DOHH2 (cell line): ENCODE measurements at regions not wholly inside any gene's neighbourhood (a gene's known extent, or its start where the extent isn't known, plus 50 kb on each side); places are given as distances from the start of the nearest gene placed in this dataset.

Experiments
- H3F3A ChIP-seq: fragments of 200-600 bp; sonication (generic), shearing (Covaris generic); 2 replicates; pipeline ENCODE4 v1.6.0; 2016; ENCODE audit warnings: antibody characterized with exemption, mild to moderate bottlenecking; ENCODE audit not compliant: control insufficient read depth, insufficient read depth
- H3K27ac ChIP-seq: fragments of 200-600 bp; sonication (generic); 2 replicates; pipeline ENCODE4 v1.5.1; 2014; ENCODE audit warnings: low read depth, mild to moderate bottlenecking, low read length, moderate library complexity
- H3K27me3 ChIP-seq: fragments of 200-600 bp; sonication (generic); 2 replicates; pipeline ENCODE4 v1.6.1; 2014; ENCODE audit warnings: mild to moderate bottlenecking, low read length, mixed read lengths; ENCODE audit not compliant: control insufficient read depth
- H3K36me3 ChIP-seq: fragments of 200-600 bp; sonication (generic); 2 replicates; pipeline ENCODE4 v1.6.1; 2014; ENCODE audit warnings: mild to moderate bottlenecking, low read length, moderate library complexity, mixed read lengths; ENCODE audit not compliant: control insufficient read depth
- H3K4me1 ChIP-seq: fragments of 200-600 bp; sonication (generic); 2 replicates; pipeline ENCODE4 v1.6.1; 2014; ENCODE audit warnings: mild to moderate bottlenecking, low read length, mixed read lengths; ENCODE audit not compliant: control insufficient read depth
- H3K4me2 ChIP-seq: fragments of 200-600 bp; sonication (generic); 2 replicates; pipeline ENCODE4 v1.6.0; 2014; ENCODE audit warnings: mild to moderate bottlenecking, low read length, moderate library complexity
- H3K4me3 ChIP-seq: fragments of 200-600 bp; sonication (generic); 2 replicates; pipeline ENCODE4 v1.5.1; 2014; ENCODE audit warnings: mild to moderate bottlenecking, low read length, mixed read lengths
- H3K79me2 ChIP-seq: fragments of 200-600 bp; sonication (generic); 2 replicates; pipeline ENCODE4 v1.6.1; 2014; ENCODE audit warnings: mild to moderate bottlenecking, low read length, mixed read lengths; ENCODE audit not compliant: control insufficient read depth
- H3K9me2 ChIP-seq: fragments of 200-600 bp; sonication (generic); replicated peaks from 2 replicates; pipeline ENCODE4 v1.6.1; 2014; ENCODE audit warnings: mild to moderate bottlenecking, low read length, mixed read lengths; ENCODE audit not compliant: control insufficient read depth
- H3K9me3 ChIP-seq: fragments of 200-600 bp; sonication (generic); 2 replicates; pipeline ENCODE4 v1.6.1; 2014; ENCODE audit warnings: antibody characterized with exemption, low read length, mixed read lengths; ENCODE audit not compliant: control insufficient read depth, insufficient read depth
- H4K20me1 ChIP-seq: fragments of 200-600 bp; sonication (generic); 2 replicates; pipeline ENCODE4 v1.6.0; 2014; ENCODE audit warnings: low read depth, mild to moderate bottlenecking, antibody characterized with exemption, low read length, moderate library complexity; ENCODE audit not compliant: control insufficient read depth, insufficient read depth
- EZH2phosphoT487 ChIP-seq: fragments of 200-600 bp; sonication (generic); IDR thresholded peaks from 2 replicates; pipeline ENCODE4 v1.6.1; 2017; ENCODE audit warnings: borderline replicate concordance, mild to moderate bottlenecking, antibody characterized with exemption, low read length, moderate library complexity, mixed read lengths
- TF ChIP-seq, protein P1 (sequence below): fragments of 200-600 bp; sonication (generic); IDR thresholded peaks from one replicate; pipeline ENCODE4 v1.5.1; 2014; ENCODE audit warnings: antibody characterized with exemption, mild to moderate bottlenecking, low read depth, low read length; ENCODE audit not compliant: poor library complexity, severe bottlenecking

DNA sequence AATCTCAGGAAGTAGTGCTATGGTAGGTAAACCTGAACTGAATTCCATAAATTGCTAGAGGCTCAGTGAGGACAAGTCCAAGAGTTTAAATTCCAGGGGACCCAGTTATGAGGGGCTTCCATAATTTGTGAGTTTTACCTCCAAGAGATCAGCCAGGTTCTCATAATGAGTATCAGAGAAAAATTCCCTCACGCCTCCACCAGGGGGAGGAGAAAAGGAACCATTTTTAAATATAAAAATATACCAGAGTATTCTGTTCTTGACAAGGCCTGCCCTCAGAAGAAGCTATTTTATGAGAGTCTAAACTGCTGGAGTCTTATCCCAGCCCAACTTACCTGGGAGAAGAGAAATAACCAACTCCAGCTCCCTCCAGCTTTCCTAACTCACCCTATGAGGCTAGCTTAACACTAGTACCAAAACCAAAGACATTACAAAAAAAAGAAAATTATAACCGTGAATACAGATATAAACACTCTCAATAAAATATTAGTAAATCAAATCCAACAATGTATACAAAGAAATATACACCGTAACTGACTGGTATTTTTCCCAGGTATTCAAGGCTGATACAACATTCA is 158.7 kb downstream of the TFAP2A start:
- H3K4me3 ChIP-seq, result no peak overlapping the region
- TF ChIP-seq, protein P1, sequence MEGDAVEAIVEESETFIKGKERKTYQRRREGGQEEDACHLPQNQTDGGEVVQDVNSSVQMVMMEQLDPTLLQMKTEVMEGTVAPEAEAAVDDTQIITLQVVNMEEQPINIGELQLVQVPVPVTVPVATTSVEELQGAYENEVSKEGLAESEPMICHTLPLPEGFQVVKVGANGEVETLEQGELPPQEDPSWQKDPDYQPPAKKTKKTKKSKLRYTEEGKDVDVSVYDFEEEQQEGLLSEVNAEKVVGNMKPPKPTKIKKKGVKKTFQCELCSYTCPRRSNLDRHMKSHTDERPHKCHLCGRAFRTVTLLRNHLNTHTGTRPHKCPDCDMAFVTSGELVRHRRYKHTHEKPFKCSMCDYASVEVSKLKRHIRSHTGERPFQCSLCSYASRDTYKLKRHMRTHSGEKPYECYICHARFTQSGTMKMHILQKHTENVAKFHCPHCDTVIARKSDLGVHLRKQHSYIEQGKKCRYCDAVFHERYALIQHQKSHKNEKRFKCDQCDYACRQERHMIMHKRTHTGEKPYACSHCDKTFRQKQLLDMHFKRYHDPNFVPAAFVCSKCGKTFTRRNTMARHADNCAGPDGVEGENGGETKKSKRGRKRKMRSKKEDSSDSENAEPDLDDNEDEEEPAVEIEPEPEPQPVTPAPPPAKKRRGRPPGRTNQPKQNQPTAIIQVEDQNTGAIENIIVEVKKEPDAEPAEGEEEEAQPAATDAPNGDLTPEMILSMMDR, result peak; percentile 60
- no peak for TF ChIP-seq EZH2phosphoT487
- no peaks in the 10 kb centered on the region for H3K9me2 ChIP-seq
- no peaks in the 10 kb centered on the region for H3K4me1 ChIP-seq
- H3F3A ChIP-seq, result no peaks in the 10 kb centered on the region
- no peaks in the 10 kb centered on the region for H3K9me3 ChIP-seq
- no peak overlapping the region for H3K4me2 ChIP-seq
- no peaks in the 10 kb centered on the region for H3K79me2 ChIP-seq
- no peaks in the 10 kb centered on the region for H4K20me1 ChIP-seq
- H3K27me3 ChIP-seq, result peaks cover 5% of the 10 kb centered on the region
- H3K36me3 ChIP-seq, result no peaks in the 10 kb centered on the region
- H3K27ac ChIP-seq, result no peak overlapping the region

DNA sequence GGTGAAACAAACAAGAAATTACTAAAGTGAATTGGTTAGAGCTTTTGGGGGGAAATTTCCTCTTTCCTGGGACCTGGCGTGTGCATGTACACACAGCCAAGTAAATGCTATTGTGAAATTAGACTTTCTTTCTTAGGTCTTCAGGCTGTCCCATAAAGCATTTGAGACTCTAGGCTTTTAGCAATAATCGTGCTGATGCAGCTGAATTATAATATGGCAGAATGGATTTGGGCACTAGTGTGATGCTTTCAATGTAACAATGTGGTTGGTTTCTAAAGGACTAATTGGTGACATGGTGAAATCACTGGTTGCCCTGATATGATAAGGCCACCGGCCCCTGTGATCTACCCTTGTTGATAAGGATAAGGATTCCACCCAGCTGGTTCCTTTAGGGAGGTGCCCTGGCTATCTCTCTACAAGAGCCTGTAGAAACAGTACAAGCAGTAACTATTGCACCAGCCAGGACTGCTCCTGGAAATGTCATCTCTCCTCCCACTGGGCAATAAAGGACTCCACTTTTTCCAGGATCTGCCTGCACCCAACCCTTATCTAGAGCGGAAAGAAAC is 164.1 kb downstream of the TFAP2A start:
- Histone ChIP-seq H3F3A (no peaks in the 10 kb centered on the region), H3K9me2 (no peaks in the 10 kb centered on the region), H3K4me1 (no peaks in the 10 kb centered on the region), H3K9me3 (no peaks in the 10 kb centered on the region), H3K4me3 (no peak overlapping the region), H4K20me1 (no peaks in the 10 kb centered on the region), H3K27me3 (peaks cover 3% of the 10 kb centered on the region), H3K36me3 (no peaks in the 10 kb centered on the region), H3K27ac (no peak overlapping the region), H3K4me2 (no peak overlapping the region), H3K79me2 (no peaks in the 10 kb centered on the region)
- no peak for TF ChIP-seq EZH2phosphoT487
- TF ChIP-seq, protein P1, result no peak

DNA sequence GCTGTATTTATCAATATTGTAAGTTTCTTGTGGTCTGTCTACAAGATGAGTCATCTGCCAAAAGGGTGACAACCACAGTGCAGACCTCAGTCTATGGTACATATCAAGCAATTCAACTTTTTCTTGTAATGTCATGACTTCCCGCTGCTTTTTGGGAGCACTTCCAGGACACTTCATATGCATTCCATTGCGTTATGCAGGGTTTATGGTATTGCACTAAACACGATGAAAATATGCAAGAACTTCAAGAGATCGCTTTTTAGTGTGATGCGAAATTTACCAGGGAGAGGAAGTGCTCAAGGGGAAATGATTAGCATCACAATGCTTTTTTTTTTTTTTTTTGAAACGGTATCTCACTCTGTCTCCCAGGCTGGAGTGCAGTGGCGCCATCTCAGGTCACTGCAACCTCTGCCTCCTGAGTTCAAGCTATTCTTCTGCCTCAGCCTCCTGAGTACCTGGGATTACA is 166.5 kb downstream of the TFAP2A start:
- Histone ChIP-seq H3K4me3 (no peak overlapping the region), H3K4me2 (no peak overlapping the region), H3K9me3 (no peaks in the 10 kb centered on the region), H3K36me3 (no peaks in the 10 kb centered on the region), H3K4me1 (no peaks in the 10 kb centered on the region), H3K79me2 (no peaks in the 10 kb centered on the region), H3F3A (no peaks in the 10 kb centered on the region), H3K9me2 (no peaks in the 10 kb centered on the region), H4K20me1 (no peaks in the 10 kb centered on the region), H3K27ac (no peak overlapping the region), H3K27me3 (no peaks in the 10 kb centered on the region)
- TF ChIP-seq, protein P1, result no peak
- TF ChIP-seq EZH2phosphoT487, result no peak
